Loucy (cell line): ENCODE measurements at regions not wholly inside any gene's neighbourhood (a gene's known extent, or its start where the extent isn't known, plus 50 kb on each side); places are given as distances from the start of the nearest gene placed in this dataset.

ENCODE experiments used
- H2AFZ ChIP-seq: fragments of 200-600 bp; sonication (generic); 2 replicates; pipeline ENCODE4 v1.6.0; 2016; ENCODE audit warnings: antibody characterized with exemption, mild to moderate bottlenecking, low read length, moderate library complexity
- H3F3A ChIP-seq: fragments of 200-600 bp; 2 replicates; pipeline ENCODE4 v1.6.0; 2016; ENCODE audit warnings: antibody characterized with exemption, low read depth, mild to moderate bottlenecking
- H3K27me3 ChIP-seq: fragments of 200-600 bp; sonication (generic); 2 replicates; pipeline ENCODE4 v1.6.1; 2014; ENCODE audit warnings: low read length, mild to moderate bottlenecking; ENCODE audit not compliant: insufficient read depth, poor library complexity, severe bottlenecking
- H3K36me3 ChIP-seq: fragments of 200-600 bp; sonication (generic); 2 replicates; pipeline ENCODE4 v1.6.1; 2016; ENCODE audit warnings: low read length; ENCODE audit not compliant: insufficient read depth
- H3K4me1 ChIP-seq: fragments of 200-600 bp; sonication (generic); 2 replicates; pipeline ENCODE4 v1.5.1; 2014; ENCODE audit warnings: low read length, mild to moderate bottlenecking; ENCODE audit not compliant: insufficient read depth, poor library complexity, severe bottlenecking
- H3K4me2 ChIP-seq: fragments of 200-600 bp; sonication (generic); 2 replicates; pipeline ENCODE4 v1.6.0; 2014; ENCODE audit warnings: antibody characterized with exemption, low read length, low read depth, mild to moderate bottlenecking; ENCODE audit not compliant: poor library complexity, severe bottlenecking
- H3K4me3 ChIP-seq: fragments of 200-600 bp; sonication (generic); 2 replicates; pipeline ENCODE4 v1.5.1; 2014; ENCODE audit warnings: low read length, mild to moderate bottlenecking, mixed read lengths; ENCODE audit not compliant: poor library complexity, severe bottlenecking
- H3K79me2 ChIP-seq: fragments of 200-600 bp; sonication (generic); 2 replicates; pipeline ENCODE4 v1.6.1; 2014; ENCODE audit warnings: low read length; ENCODE audit not compliant: insufficient read depth
- H3K9ac ChIP-seq: fragments of 200-600 bp; sonication (generic); 2 replicates; pipeline ENCODE4 v1.6.0; 2014; ENCODE audit warnings: mild to moderate bottlenecking, low read depth, low read length, moderate library complexity; ENCODE audit not compliant: poor library complexity, severe bottlenecking
- H3K9me2 ChIP-seq: fragments of 200-600 bp; sonication (generic); replicated peaks from 2 replicates; pipeline ENCODE4 v1.6.1; 2016; ENCODE audit warnings: low read depth, low read length, mixed read lengths
- H3K9me3 ChIP-seq: fragments of 200-600 bp; sonication (generic); 2 replicates; pipeline ENCODE4 v1.6.1; 2014; ENCODE audit warnings: mild to moderate bottlenecking, antibody characterized with exemption, low read length, low read depth; ENCODE audit not compliant: insufficient read depth
- H4K20me1 ChIP-seq: fragments of 200-600 bp; sonication (generic); 2 replicates; pipeline ENCODE4 v1.6.0; 2014; ENCODE audit warnings: antibody characterized with exemption, low read length, mild to moderate bottlenecking; ENCODE audit not compliant: insufficient read depth, poor library complexity, severe bottlenecking
- EZH2phosphoT487 ChIP-seq: fragments of 200-600 bp; IDR thresholded peaks from 2 replicates; pipeline ENCODE4 v1.6.1; 2018; ENCODE audit warnings: antibody characterized with exemption, mild to moderate bottlenecking, moderate library complexity, borderline replicate concordance
- TF ChIP-seq, protein P1 (sequence below): fragments of 200-600 bp; sonication (generic); conservative IDR thresholded peaks from 2 replicates; pipeline ENCODE4 v1.5.1; 2014; ENCODE audit warnings: mild to moderate bottlenecking, antibody characterized with exemption, low read length

- Histone ChIP-seq H2AFZ (no peak overlapping the region), H3K27me3 (no peaks in the 10 kb centered on the region), H3K4me1 (no peaks in the 10 kb centered on the region), H3K79me2 (no peaks in the 10 kb centered on the region), H3K4me2 (no peak overlapping the region), H3K9ac (no peak overlapping the region), H4K20me1 (no peaks in the 10 kb centered on the region), H3F3A (no peaks in the 10 kb centered on the region), H3K9me3 (no peaks in the 10 kb centered on the region), H3K4me3 (no peak overlapping the region), H3K9me2 (no peaks in the 10 kb centered on the region), H3K36me3 (no peaks in the 10 kb centered on the region)
- TF ChIP-seq, protein P1, sequence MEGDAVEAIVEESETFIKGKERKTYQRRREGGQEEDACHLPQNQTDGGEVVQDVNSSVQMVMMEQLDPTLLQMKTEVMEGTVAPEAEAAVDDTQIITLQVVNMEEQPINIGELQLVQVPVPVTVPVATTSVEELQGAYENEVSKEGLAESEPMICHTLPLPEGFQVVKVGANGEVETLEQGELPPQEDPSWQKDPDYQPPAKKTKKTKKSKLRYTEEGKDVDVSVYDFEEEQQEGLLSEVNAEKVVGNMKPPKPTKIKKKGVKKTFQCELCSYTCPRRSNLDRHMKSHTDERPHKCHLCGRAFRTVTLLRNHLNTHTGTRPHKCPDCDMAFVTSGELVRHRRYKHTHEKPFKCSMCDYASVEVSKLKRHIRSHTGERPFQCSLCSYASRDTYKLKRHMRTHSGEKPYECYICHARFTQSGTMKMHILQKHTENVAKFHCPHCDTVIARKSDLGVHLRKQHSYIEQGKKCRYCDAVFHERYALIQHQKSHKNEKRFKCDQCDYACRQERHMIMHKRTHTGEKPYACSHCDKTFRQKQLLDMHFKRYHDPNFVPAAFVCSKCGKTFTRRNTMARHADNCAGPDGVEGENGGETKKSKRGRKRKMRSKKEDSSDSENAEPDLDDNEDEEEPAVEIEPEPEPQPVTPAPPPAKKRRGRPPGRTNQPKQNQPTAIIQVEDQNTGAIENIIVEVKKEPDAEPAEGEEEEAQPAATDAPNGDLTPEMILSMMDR: no peak
- no peak for TF ChIP-seq EZH2phosphoT487
Measured at GRCh38 chr13:76790980-76791819, 95.0 kb downstream of the KCTD12 start.

- no peak for TF ChIP-seq EZH2phosphoT487
- TF ChIP-seq, protein P1: no peak
- Histone ChIP-seq H3K4me2 (no peak overlapping the region), H3K36me3 (no peaks in the 10 kb centered on the region), H2AFZ (no peak overlapping the region), H3K4me1 (no peaks in the 10 kb centered on the region), H3K9ac (no peak overlapping the region), H3K9me2 (no peaks in the 10 kb centered on the region), H3K27me3 (no peaks in the 10 kb centered on the region), H3K4me3 (no peak overlapping the region), H3F3A (no peaks in the 10 kb centered on the region), H4K20me1 (no peaks in the 10 kb centered on the region), H3K79me2 (no peaks in the 10 kb centered on the region), H3K9me3 (no peaks in the 10 kb centered on the region)
Measured at GRCh38 chr13:76790526-76790925, 95.7 kb downstream of the KCTD12 start.

GRCh38 chr13:76783798-76784197 lies 102.4 kb downstream of the KCTD12 start:
- Histone ChIP-seq H3K9me3 (no peaks in the 10 kb centered on the region), H2AFZ (no peak overlapping the region), H3K79me2 (no peaks in the 10 kb centered on the region), H3K4me1 (peaks cover 10% of the 10 kb centered on the region), H3K36me3 (no peaks in the 10 kb centered on the region), H3F3A (no peaks in the 10 kb centered on the region), H3K4me2 (no peak overlapping the region), H3K9me2 (no peaks in the 10 kb centered on the region), H3K9ac (no peak overlapping the region), H3K4me3 (no peak overlapping the region), H4K20me1 (no peaks in the 10 kb centered on the region), H3K27me3 (no peaks in the 10 kb centered on the region)
- TF ChIP-seq EZH2phosphoT487: no peak
- TF ChIP-seq, protein P1: no peak
